HAP-1 (cell line): ENCODE measurements at regions not wholly inside any gene's neighbourhood (a gene's known extent, or its start where the extent isn't known, plus 50 kb on each side); places are given as distances from the start of the nearest gene placed in this dataset.
"Not testable (repeated sequence)": the region's sequence is repeated elsewhere in the genome, so short reads cannot be mapped to it uniquely, and the experiment has no call there.

Experiments
- DNase-seq, 2 experiments: peaks; one replicate each; pipeline ENCODE4 v3.0.0-alpha.2; 2016 to 2020; ENCODE audit warnings: low spot score in 2 of 2
- H3K27me3 ChIP-seq: fragments of 250-450 bp; sonication (Bioruptor Pico); 2 replicates; pipeline ENCODE4 v1.5.1; 2020; ENCODE audit warnings: low read depth, mild to moderate bottlenecking, moderate library complexity
- H3K36me3 ChIP-seq: fragments of 250-450 bp; sonication (Bioruptor Pico); replicated peaks from 2 replicates; pipeline ENCODE4 v1.5.1; 2020; ENCODE audit warnings: mild to moderate bottlenecking
- H3K4me1 ChIP-seq: fragments of 250-450 bp; sonication (Bioruptor Pico); 2 replicates; pipeline ENCODE4 v1.5.1; 2020; ENCODE audit warnings: mild to moderate bottlenecking
- H3K4me3 ChIP-seq: fragments of 250-450 bp; sonication (Bioruptor Pico); 2 replicates; pipeline ENCODE4 v1.5.1; 2020; ENCODE audit warnings: mild to moderate bottlenecking, moderate library complexity
- H3K9me3 ChIP-seq: fragments of 250-450 bp; sonication (Bioruptor Pico); 2 replicates; pipeline ENCODE4 v1.5.1; 2020; ENCODE audit warnings: mild to moderate bottlenecking, moderate library complexity
- in situ Hi-C: fragments of 300-500 bp; cut with MboI; formaldehyde crosslinking; loops from 3 replicates; pipeline ENCODE4 v1.14.3; 2020; ENCODE audit warnings: low sequenced_read_pairs, inconsistent platforms, mixed read lengths

DNA sequence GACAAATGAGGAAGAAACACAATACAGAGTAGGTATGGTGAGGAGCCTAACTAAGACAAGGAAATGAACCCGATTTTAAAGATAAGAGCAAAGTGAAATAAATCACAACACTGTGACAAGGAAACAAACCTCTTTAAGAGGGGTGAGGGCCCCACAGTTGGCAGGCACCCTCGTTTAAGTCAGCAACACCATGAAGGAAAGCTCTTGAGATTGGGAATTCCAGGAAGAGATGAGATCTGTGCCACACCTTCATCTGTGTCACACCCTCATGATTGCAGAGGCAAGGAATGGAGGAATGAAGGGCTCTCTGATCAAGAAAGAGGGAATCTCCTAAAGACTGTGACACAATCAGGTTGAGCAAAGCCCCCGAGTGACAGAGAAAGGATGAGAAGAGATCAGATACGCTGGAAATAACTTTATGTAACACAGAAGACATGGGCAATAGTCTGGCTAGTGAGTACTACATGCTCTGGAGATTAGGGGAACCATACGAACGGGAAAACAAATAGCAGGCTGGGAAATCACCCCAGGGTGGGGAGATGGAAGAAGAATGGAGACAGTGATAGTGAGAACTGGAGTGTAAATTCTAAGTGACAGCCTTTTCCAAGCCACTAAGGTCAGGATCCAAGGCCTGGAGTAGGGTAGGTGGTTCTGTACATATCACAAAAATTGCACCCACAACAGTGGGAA lies 51.7 kb upstream of the TERB2 start:
- H3K4me3 ChIP-seq, in situ Hi-C loops, H3K4me1 ChIP-seq, DNase-seq, H3K27me3 ChIP-seq, H3K9me3 ChIP-seq, H3K36me3 ChIP-seq: not testable (repeated sequence)
